Neural crest cell (in vitro differentiated cells): ENCODE measurements at regions not wholly inside any gene's neighbourhood (a gene's known extent, or its start where the extent isn't known, plus 50 kb on each side); places are given as distances from the start of the nearest gene placed in this dataset.

Experiments
- DNase-seq: peaks from one replicate; pipeline ENCODE4 v3.0.0; 2021; ENCODE audit warnings: low read depth, mixed read lengths, low spot score
- H3K27ac Mint-ChIP-seq: one replicate; pipeline ENCODE4 v1.8.0; 2021; ENCODE audit warnings: mild to moderate bottlenecking, mixed read lengths; ENCODE audit not compliant: unreplicated experiment
- H3K27me3 Mint-ChIP-seq: 2 replicates; pipeline ENCODE4 v1.8.0; 2021; ENCODE audit warnings: low read depth, mild to moderate bottlenecking, mixed read lengths
- H3K36me3 Mint-ChIP-seq: 2 replicates; pipeline ENCODE4 v1.8.0; 2021; ENCODE audit warnings: low read depth, mild to moderate bottlenecking, mixed read lengths
- H3K4me1 Mint-ChIP-seq: 2 replicates; pipeline ENCODE4 v1.8.0; 2021; ENCODE audit warnings: mixed read lengths
- H3K4me3 Mint-ChIP-seq: one replicate; pipeline ENCODE4 v1.8.0; 2021; ENCODE audit warnings: mild to moderate bottlenecking, mixed read lengths
- H3K9me3 Mint-ChIP-seq: 2 replicates; pipeline ENCODE4 v1.8.0; 2021; ENCODE audit warnings: mixed read lengths
- CTCF ChIP-seq: fragments of 200-600 bp; sonication (generic); conservative IDR thresholded peaks from 2 replicates; pipeline ENCODE4 v1.5.0; 2021; ENCODE audit warnings: antibody characterized with exemption, mild to moderate bottlenecking

DNA sequence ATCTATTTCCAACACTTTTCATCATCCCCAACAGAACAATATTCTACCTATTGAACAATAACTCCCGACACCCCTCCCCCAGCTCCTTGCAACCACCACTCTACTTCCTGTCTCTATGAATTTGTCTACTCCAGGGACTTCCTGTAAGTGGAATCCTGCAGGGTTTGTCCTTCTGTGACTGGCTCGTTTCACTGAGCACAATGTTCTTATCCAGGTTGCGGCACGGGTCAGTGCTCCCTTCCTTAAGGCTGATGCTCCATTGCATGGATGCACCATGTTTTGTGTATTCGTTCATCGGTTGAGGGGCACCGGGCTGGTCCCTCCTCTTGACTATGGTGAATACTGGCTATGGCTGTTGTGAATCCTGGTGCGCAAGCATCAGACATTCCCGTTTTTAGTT lies 163.2 kb downstream of the TBXT start:
- DNase-seq = no peak
- Mint-ChIP-seq H3K4me1 (peaks cover 60% of the 10 kb centered on the region), H3K36me3 (no peaks in the 10 kb centered on the region), H3K27me3 (peaks cover 26% of the 10 kb centered on the region), H3K27ac (no peak overlapping the region), H3K9me3 (peaks cover 3% of the 10 kb centered on the region), H3K4me3 (peak overlapping the region; percentile 76)
- no peak for TF ChIP-seq CTCF

GRCh38 chr6:166003569-166003968 lies 164.1 kb downstream of the TBXT start:
- Mint-ChIP-seq H3K27me3 (peaks cover 20% of the 10 kb centered on the region), H3K27ac (no peak overlapping the region), H3K4me1 (peaks cover 55% of the 10 kb centered on the region), H3K36me3 (no peaks in the 10 kb centered on the region), H3K9me3 (peaks cover 3% of the 10 kb centered on the region), H3K4me3 (peak overlapping the region; percentile 46)
- DNase-seq = no peak
- no peak for TF ChIP-seq CTCF

GRCh38 chr6:166001359-166001758 lies 166.3 kb downstream of the TBXT start:
- H3K9me3 Mint-ChIP-seq = peaks cover 3% of the 10 kb centered on the region
- DNase-seq = no peak
- TF ChIP-seq CTCF = no peak
- no peaks in the 10 kb centered on the region for H3K36me3 Mint-ChIP-seq
- H3K4me3 Mint-ChIP-seq = peak overlapping the region; percentile 0
- H3K27me3 Mint-ChIP-seq = peaks cover 3% of the 10 kb centered on the region
- H3K27ac Mint-ChIP-seq = no peak overlapping the region
- H3K4me1 Mint-ChIP-seq = peaks cover 38% of the 10 kb centered on the region

GRCh38 chr6:165999279-165999678 lies 168.4 kb downstream of the TBXT start:
- Mint-ChIP-seq H3K27me3 (peaks cover 10% of the 10 kb centered on the region), H3K4me3 (no peak overlapping the region), H3K27ac (peak overlapping the region; percentile 17), H3K9me3 (no peaks in the 10 kb centered on the region), H3K36me3 (no peaks in the 10 kb centered on the region), H3K4me1 (peaks cover 22% of the 10 kb centered on the region)
- no peak for TF ChIP-seq CTCF
- DNase-seq = no peak

DNA sequence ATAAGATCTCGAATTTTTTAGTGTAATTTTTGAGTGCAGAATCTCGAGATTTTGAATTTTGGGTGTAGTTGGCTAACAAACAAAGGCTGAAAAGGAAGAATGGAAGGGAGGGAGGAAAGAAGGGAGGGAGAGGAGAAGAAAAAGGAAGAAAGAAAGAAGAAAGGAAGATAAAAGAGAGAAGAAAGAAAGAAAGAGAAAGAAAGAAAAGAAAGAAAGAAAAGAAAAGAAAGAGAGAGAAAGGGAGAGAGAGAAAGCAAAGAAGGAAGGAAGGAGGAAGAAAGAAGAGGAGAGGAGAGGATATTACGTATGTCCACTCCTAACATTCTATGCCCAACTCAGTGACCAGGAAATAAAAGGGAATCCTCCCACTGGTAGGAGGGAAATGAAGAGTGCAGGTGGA lies 169.6 kb downstream of the TBXT start:
- Mint-ChIP-seq H3K4me3 (no peak overlapping the region), H3K36me3 (no peaks in the 10 kb centered on the region), H3K9me3 (no peaks in the 10 kb centered on the region), H3K4me1 (peaks cover 10% of the 10 kb centered on the region), H3K27ac (no peak overlapping the region), H3K27me3 (peaks cover 8% of the 10 kb centered on the region)
- no peak for TF ChIP-seq CTCF
- no peak for DNase-seq

GRCh38 chr6:165991341-165991740 lies 176.3 kb downstream of the TBXT start:
- Mint-ChIP-seq H3K4me1 (peaks cover 23% of the 10 kb centered on the region), H3K27me3 (peaks cover 73% of the 10 kb centered on the region), H3K4me3 (no peak overlapping the region), H3K36me3 (no peaks in the 10 kb centered on the region), H3K9me3 (no peaks in the 10 kb centered on the region), H3K27ac (no peak overlapping the region)
- DNase-seq = no peak
- TF ChIP-seq CTCF = no peak
